ENCODE measurements at regions not wholly inside any gene's neighbourhood (a gene's known extent, or its start where the extent isn't known, plus 50 kb on each side); places are given as distances from the start of the nearest gene placed in this dataset.

GRCh38 chr18:2172881-2173280 is 398.4 kb downstream of the METTL4 start:
- Histone ChIP-seq H3K27me3 (ENCODE audit: control insufficient read depth in 4 of 4, insufficient read depth in 4 of 4, low read length in 3 of 4) (peaks cover 0 to 3% (median 0%) of the 10 kb centered on the region in 4 donors), H3K4me3 (ENCODE audit: low read depth in 1 of 3, low read length in 3 of 3) (no peak overlapping the region), H3K9ac (ENCODE audit: low read depth in 1 of 2, low read length in 2 of 2) (no peak overlapping the region), H3K27ac (ENCODE audit: low read depth in 1 of 2, low read length in 2 of 2) (no peak overlapping the region), H3K36me3 (ENCODE audit: control insufficient read depth in 4 of 4, insufficient read depth in 3 of 4, low read depth in 1 of 4, low read length in 3 of 4) (no peaks in the 10 kb centered on the region), H3K9me3 (ENCODE audit: control insufficient read depth in 4 of 4, low read length in 3 of 4) (no peaks in the 10 kb centered on the region), H3K4me1 (ENCODE audit: control insufficient read depth in 4 of 4, insufficient read depth in 4 of 4, low read length in 3 of 4) (peaks cover 0 to 9% (median 3%) of the 10 kb centered on the region in 4 donors)
- no peak for DNase-seq (ENCODE audit: low spot score)
- TF ChIP-seq GABPA (IDR thresholded peaks at IDR 0.05 in 1 of 2, conservative IDR thresholded peaks at IDR 0.05 in 1 of 2) = no peak
- TF ChIP-seq SP1 (IDR thresholded peaks at IDR 0.05) = no peak
- no peak for TF ChIP-seq MAX (IDR thresholded peaks at IDR 0.05)
- no peak for TF ChIP-seq NR2F2 (IDR thresholded peaks at IDR 0.05)
- TF ChIP-seq FOXA1 (IDR thresholded peaks at IDR 0.05) = no peak
- TF ChIP-seq RAD21 (IDR thresholded peaks at IDR 0.05) = no peak
- TF ChIP-seq HNF4A (conservative IDR thresholded peaks at IDR 0.05) = no peak
- TF ChIP-seq TAF1 (conservative IDR thresholded peaks at IDR 0.05) = no peak
- no peak for TF ChIP-seq EGR1 (IDR thresholded peaks at IDR 0.05; ENCODE audit: low read depth in 2 of 2)
- 94% methylated on average over 2 of the region's 2 CpGs for WGBS

- no peak overlapping the region for H3K27ac ChIP-seq (ENCODE audit: low read depth in 1 of 2, low read length in 2 of 2)
- peaks cover 0 to 9% (median 3%) of the 10 kb centered on the region in 4 donors for H3K4me1 ChIP-seq (ENCODE audit: control insufficient read depth in 4 of 4, insufficient read depth in 4 of 4, low read length in 3 of 4)
- WGBS = 63% methylated on average over 4 of the region's 4 CpGs
- no peaks in the 10 kb centered on the region for H3K36me3 ChIP-seq (ENCODE audit: control insufficient read depth in 4 of 4, insufficient read depth in 3 of 4, low read depth in 1 of 4, low read length in 3 of 4)
- no peaks in the 10 kb centered on the region for H3K9me3 ChIP-seq (ENCODE audit: control insufficient read depth in 4 of 4, low read length in 3 of 4)
- no peak overlapping the region for H3K9ac ChIP-seq (ENCODE audit: low read depth in 1 of 2, low read length in 2 of 2)
- TF ChIP-seq NR2F2 (IDR thresholded peaks at IDR 0.05) = no peak
- H3K27me3 ChIP-seq (ENCODE audit: control insufficient read depth in 4 of 4, insufficient read depth in 4 of 4, low read length in 3 of 4) = peaks cover 0 to 3% (median 0%) of the 10 kb centered on the region in 4 donors
- no peak overlapping the region for H3K4me3 ChIP-seq (ENCODE audit: low read depth in 1 of 3, low read length in 3 of 3)
- DNase-seq (ENCODE audit: low spot score) = no peak
Measured at GRCh38 chr18:2173486-2173885, 397.8 kb downstream of the METTL4 start.

DNA sequence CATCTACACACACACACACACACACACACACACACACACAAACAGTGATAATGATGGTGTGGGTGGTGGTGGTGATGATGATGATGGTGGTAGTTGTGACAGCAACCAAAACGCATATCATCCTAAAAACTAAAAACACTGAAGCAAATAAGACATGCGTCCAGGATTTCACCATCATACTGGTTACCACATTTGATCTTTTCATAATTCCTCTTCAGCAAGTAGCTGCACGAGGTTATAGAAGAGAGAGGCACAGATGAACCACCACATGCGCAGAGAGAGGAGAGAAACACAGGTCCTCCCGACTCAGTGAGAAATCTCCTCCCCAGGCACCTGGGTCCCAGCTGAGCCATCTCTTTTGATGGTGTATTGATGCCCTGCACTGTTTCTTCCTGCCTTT is 393.3 kb downstream of the METTL4 start:
- no peak overlapping the region for H3K27ac ChIP-seq (ENCODE audit: low read depth in 1 of 2, low read length in 2 of 2)
- H3K9me3 ChIP-seq (ENCODE audit: control insufficient read depth in 4 of 4, low read length in 3 of 4) = no peaks in the 10 kb centered on the region
- TF ChIP-seq SP1 (IDR thresholded peaks at IDR 0.05) (no peak), HNF4A (conservative IDR thresholded peaks at IDR 0.05) (no peak), GABPA (IDR thresholded peaks at IDR 0.05 in 1 of 2, conservative IDR thresholded peaks at IDR 0.05 in 1 of 2) (no peak), NR2F2 (IDR thresholded peaks at IDR 0.05) (no peak), TAF1 (conservative IDR thresholded peaks at IDR 0.05) (no peak), MAX (IDR thresholded peaks at IDR 0.05) (no peak), FOXA2 (IDR thresholded peaks at IDR 0.05) (no peak), EGR1 (IDR thresholded peaks at IDR 0.05; ENCODE audit: low read depth in 2 of 2) (no peak), RXRA (IDR thresholded peaks at IDR 0.05) (no peak)
- TF ChIP-seq, protein P1, sequence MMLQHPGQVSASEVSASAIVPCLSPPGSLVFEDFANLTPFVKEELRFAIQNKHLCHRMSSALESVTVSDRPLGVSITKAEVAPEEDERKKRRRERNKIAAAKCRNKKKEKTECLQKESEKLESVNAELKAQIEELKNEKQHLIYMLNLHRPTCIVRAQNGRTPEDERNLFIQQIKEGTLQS (IDR thresholded peaks at IDR 0.05) = no peak
- TF ChIP-seq, protein P2, sequence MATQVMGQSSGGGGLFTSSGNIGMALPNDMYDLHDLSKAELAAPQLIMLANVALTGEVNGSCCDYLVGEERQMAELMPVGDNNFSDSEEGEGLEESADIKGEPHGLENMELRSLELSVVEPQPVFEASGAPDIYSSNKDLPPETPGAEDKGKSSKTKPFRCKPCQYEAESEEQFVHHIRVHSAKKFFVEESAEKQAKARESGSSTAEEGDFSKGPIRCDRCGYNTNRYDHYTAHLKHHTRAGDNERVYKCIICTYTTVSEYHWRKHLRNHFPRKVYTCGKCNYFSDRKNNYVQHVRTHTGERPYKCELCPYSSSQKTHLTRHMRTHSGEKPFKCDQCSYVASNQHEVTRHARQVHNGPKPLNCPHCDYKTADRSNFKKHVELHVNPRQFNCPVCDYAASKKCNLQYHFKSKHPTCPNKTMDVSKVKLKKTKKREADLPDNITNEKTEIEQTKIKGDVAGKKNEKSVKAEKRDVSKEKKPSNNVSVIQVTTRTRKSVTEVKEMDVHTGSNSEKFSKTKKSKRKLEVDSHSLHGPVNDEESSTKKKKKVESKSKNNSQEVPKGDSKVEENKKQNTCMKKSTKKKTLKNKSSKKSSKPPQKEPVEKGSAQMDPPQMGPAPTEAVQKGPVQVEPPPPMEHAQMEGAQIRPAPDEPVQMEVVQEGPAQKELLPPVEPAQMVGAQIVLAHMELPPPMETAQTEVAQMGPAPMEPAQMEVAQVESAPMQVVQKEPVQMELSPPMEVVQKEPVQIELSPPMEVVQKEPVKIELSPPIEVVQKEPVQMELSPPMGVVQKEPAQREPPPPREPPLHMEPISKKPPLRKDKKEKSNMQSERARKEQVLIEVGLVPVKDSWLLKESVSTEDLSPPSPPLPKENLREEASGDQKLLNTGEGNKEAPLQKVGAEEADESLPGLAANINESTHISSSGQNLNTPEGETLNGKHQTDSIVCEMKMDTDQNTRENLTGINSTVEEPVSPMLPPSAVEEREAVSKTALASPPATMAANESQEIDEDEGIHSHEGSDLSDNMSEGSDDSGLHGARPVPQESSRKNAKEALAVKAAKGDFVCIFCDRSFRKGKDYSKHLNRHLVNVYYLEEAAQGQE (IDR thresholded peaks at IDR 0.05) = no peak
- TF ChIP-seq, protein P3, sequence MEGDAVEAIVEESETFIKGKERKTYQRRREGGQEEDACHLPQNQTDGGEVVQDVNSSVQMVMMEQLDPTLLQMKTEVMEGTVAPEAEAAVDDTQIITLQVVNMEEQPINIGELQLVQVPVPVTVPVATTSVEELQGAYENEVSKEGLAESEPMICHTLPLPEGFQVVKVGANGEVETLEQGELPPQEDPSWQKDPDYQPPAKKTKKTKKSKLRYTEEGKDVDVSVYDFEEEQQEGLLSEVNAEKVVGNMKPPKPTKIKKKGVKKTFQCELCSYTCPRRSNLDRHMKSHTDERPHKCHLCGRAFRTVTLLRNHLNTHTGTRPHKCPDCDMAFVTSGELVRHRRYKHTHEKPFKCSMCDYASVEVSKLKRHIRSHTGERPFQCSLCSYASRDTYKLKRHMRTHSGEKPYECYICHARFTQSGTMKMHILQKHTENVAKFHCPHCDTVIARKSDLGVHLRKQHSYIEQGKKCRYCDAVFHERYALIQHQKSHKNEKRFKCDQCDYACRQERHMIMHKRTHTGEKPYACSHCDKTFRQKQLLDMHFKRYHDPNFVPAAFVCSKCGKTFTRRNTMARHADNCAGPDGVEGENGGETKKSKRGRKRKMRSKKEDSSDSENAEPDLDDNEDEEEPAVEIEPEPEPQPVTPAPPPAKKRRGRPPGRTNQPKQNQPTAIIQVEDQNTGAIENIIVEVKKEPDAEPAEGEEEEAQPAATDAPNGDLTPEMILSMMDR (IDR thresholded peaks at IDR 0.05; ENCODE audit: low read depth, low read length, missing input control) = no peak
- WGBS = 83% methylated on average over 5 of the region's 5 CpGs
- no peak overlapping the region for H3K4me3 ChIP-seq (ENCODE audit: low read depth in 1 of 3, low read length in 3 of 3)
- no peak for DNase-seq (ENCODE audit: low spot score)
- H3K27me3 ChIP-seq (ENCODE audit: control insufficient read depth in 4 of 4, insufficient read depth in 4 of 4, low read length in 3 of 4) = no peaks in the 10 kb centered on the region
- no peak overlapping the region for H3K9ac ChIP-seq (ENCODE audit: low read depth in 1 of 2, low read length in 2 of 2)
- H3K4me1 ChIP-seq (ENCODE audit: control insufficient read depth in 4 of 4, insufficient read depth in 4 of 4, low read length in 3 of 4) = no peaks in the 10 kb centered on the region
- H3K36me3 ChIP-seq (ENCODE audit: control insufficient read depth in 4 of 4, insufficient read depth in 3 of 4, low read depth in 1 of 4, low read length in 3 of 4) = no peaks in the 10 kb centered on the region
